Thyroid gland (tissue), 4 donors: ENCODE measurements at regions not wholly inside any gene's neighbourhood (a gene's known extent, or its start where the extent isn't known, plus 50 kb on each side); places are given as distances from the start of the nearest gene placed in this dataset.

Experiments used
- DNase-seq, 2 donors: peaks; one replicate each; pipeline ENCODE4 v3.0.0-alpha.2; 2019
- H3K27ac ChIP-seq, 3 donors: fragments of 200-600 bp; sonication (generic); 1 replicate in 2 of 3; 2 replicates in 1 of 3; pipeline ENCODE4 v1.5.1; 2016 to 2019; ENCODE audit warnings: mild to moderate bottlenecking in 1 of 3, moderate library complexity in 1 of 3
- H3K27me3 ChIP-seq: fragments of 200-600 bp; sonication (generic); one replicate; pipeline ENCODE4 v1.5.1; 2019
- H3K36me3 ChIP-seq, 2 donors: fragments of 200-600 bp; sonication (generic); one replicate each; pipeline ENCODE4 v1.5.1; 2016 to 2019
- H3K4me1 ChIP-seq, 2 donors: fragments of 200-600 bp; sonication (generic); one replicate each; pipeline ENCODE4 v1.5.1; 2017 to 2019
- H3K4me3 ChIP-seq, 3 donors: fragments of 200-600 bp; sonication (generic); replicated peaks in 1 of 3; 1 replicate in 2 of 3; 2 replicates in 1 of 3; pipeline ENCODE4 v1.5.1; 2016; ENCODE audit warnings: mild to moderate bottlenecking in 1 of 3
- H3K9me3 ChIP-seq: fragments of 200-600 bp; sonication (generic); one replicate; pipeline ENCODE4 v1.5.1; 2017
- POLR2A ChIP-seq, 2 donors: fragments of 450-650 bp; IDR thresholded peaks; one replicate each; pipeline ENCODE4 v1.6.1; 2017; ENCODE audit warnings: antibody characterized with exemption in 2 of 2, mild to moderate bottlenecking in 2 of 2, moderate library complexity in 1 of 2
- WGBS, 2 donors: methylation state at CpG; one replicate each; pipeline ENCODE4 v1.1.5; 2017; 5-methylcytosine and 5-hydroxymethylcytosine counted together
- intact Hi-C: fragments of 100-400 bp; cut with DNase I; formaldehyde crosslinking; loops from one replicate; pipeline ENCODE4 v1.15.1; 2023
- TF ChIP-seq, protein P1 (sequence below), 6 experiments: fragments of 200-600 bp in 3 of 6; fragments of 450-650 bp in 3 of 6; sonication (generic) in 3 of 6; IDR thresholded peaks; one replicate each; pipeline ENCODE4 v1.5.1; 2016 to 2019; ENCODE audit warnings: antibody characterized with exemption in 6 of 6, mild to moderate bottlenecking in 2 of 6, inconsistent platforms in 1 of 6, moderate library complexity in 1 of 6

GRCh38 chr10:36224431-36224985 lies 582.4 kb upstream of the FZD8 start:
- WGBS, 2 donors: 82 to 88% methylated on average over 4 of the region's 4 CpGs
- no peak overlapping the region for H3K27ac ChIP-seq
- no peaks in the 10 kb centered on the region for H3K9me3 ChIP-seq
- H3K4me3 ChIP-seq: no peak overlapping the region
- TF ChIP-seq POLR2A (IDR thresholded peaks at IDR 0.05): no peak
- TF ChIP-seq, protein P1, sequence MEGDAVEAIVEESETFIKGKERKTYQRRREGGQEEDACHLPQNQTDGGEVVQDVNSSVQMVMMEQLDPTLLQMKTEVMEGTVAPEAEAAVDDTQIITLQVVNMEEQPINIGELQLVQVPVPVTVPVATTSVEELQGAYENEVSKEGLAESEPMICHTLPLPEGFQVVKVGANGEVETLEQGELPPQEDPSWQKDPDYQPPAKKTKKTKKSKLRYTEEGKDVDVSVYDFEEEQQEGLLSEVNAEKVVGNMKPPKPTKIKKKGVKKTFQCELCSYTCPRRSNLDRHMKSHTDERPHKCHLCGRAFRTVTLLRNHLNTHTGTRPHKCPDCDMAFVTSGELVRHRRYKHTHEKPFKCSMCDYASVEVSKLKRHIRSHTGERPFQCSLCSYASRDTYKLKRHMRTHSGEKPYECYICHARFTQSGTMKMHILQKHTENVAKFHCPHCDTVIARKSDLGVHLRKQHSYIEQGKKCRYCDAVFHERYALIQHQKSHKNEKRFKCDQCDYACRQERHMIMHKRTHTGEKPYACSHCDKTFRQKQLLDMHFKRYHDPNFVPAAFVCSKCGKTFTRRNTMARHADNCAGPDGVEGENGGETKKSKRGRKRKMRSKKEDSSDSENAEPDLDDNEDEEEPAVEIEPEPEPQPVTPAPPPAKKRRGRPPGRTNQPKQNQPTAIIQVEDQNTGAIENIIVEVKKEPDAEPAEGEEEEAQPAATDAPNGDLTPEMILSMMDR (IDR thresholded peaks at IDR 0.05): no peak
- no peaks in the 10 kb centered on the region for H3K27me3 ChIP-seq
- no peak for DNase-seq
- intact Hi-C loops: no loop called here
- no peaks in the 10 kb centered on the region for H3K4me1 ChIP-seq
- no peaks in the 10 kb centered on the region for H3K36me3 ChIP-seq

GRCh38 chr10:36221101-36221500 lies 579.0 kb upstream of the FZD8 start:
- no peak for DNase-seq
- 44 to 58% methylated on average over 1 of the region's 1 CpG for WGBS, 2 donors
- intact Hi-C loops: no loop called here
- no peaks in the 10 kb centered on the region for H3K27me3 ChIP-seq
- no peaks in the 10 kb centered on the region for H3K4me1 ChIP-seq
- no peaks in the 10 kb centered on the region for H3K9me3 ChIP-seq
- H3K4me3 ChIP-seq: no peak overlapping the region
- H3K36me3 ChIP-seq: no peaks in the 10 kb centered on the region
- no peak overlapping the region for H3K27ac ChIP-seq
- TF ChIP-seq, protein P1 (IDR thresholded peaks at IDR 0.05): no peak
- no peak for TF ChIP-seq POLR2A (IDR thresholded peaks at IDR 0.05)

DNA sequence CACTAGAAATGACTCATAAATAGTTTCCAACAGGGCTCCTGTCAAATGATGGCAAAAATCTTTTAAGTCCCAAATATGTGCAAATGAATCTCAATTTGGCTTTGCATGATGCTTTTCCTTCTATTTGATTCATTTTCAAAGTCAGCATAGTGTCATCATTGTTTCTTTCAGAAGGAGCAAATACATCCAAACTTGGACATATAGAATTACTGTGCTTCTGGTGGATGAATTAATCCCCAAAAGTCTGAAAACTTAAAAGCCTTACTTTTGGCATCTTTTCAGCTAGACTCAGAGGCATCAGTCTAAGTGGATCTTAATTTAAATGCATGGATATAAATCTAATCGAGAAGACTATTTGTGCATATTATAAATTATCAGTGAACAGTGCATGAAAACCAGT lies 578.1 kb upstream of the FZD8 start:
- H3K27ac ChIP-seq: no peak overlapping the region
- no peaks in the 10 kb centered on the region for H3K27me3 ChIP-seq
- TF ChIP-seq, protein P1 (IDR thresholded peaks at IDR 0.05): no peak
- TF ChIP-seq POLR2A (IDR thresholded peaks at IDR 0.05): no peak
- DNase-seq: no peak
- WGBS, 2 donors: 83 to 88% methylated on average over 1 of the region's 1 CpG
- no peaks in the 10 kb centered on the region for H3K9me3 ChIP-seq
- no peak overlapping the region for H3K4me3 ChIP-seq
- intact Hi-C loops: no loop called here
- H3K36me3 ChIP-seq: no peaks in the 10 kb centered on the region
- H3K4me1 ChIP-seq: no peaks in the 10 kb centered on the region

DNA sequence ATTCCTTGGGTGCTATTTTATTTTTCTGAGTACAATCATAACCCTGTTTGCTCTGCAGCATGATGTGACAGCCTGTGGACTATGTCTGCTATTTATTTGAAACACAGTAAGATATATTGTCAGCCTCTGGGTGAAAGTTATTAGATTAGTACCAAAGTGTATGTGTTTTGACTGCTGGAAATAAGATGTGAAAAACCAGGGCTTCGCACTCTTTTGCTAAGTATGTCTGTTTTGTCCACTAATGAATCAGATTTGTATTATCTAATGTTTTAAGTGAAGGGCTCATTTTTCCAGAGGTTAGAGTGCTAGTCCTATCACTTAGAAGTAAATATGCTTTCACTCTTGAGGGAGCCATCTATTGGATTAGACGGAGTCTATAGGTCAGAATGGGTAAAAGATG lies 569.8 kb upstream of the FZD8 start:
- intact Hi-C loops: no loop called here
- Histone ChIP-seq H3K9me3 (no peaks in the 10 kb centered on the region), H3K27me3 (no peaks in the 10 kb centered on the region), H3K4me1 (no peaks in the 10 kb centered on the region), H3K27ac (no peak overlapping the region), H3K36me3 (no peaks in the 10 kb centered on the region), H3K4me3 (no peak overlapping the region)
- 92 to 95% methylated on average over 2 of the region's 2 CpGs for WGBS, 2 donors
- TF ChIP-seq, protein P1 (IDR thresholded peaks at IDR 0.05): no peak
- no peak for TF ChIP-seq POLR2A (IDR thresholded peaks at IDR 0.05)
- DNase-seq: no peak

DNA sequence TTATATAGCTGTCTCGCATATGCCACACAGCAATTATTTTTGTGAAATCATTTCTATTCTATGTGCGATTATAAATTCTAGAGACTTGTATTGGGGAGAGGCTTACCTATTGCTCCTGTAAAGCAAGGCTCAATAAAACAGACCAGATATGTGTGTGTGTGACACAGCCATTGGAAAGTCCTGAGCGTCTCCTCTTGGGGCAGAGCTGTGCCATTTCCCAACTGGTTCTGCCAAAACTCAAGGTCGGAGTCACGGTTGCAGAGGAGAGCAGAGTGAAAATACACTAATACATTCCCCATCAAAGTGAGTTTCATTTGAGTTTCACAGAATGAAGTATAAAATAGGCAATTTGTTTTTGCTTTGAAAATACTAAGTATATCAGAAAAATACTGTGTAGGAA lies 567.4 kb upstream of the FZD8 start:
- WGBS, 2 donors: 95 to 96% methylated on average over 5 of the region's 5 CpGs
- H3K27ac ChIP-seq: no peak overlapping the region
- intact Hi-C loops: no loop called here

More for the DNA sequence above, 567.4 kb upstream of the FZD8 start:
- H3K4me1 ChIP-seq: no peaks in the 10 kb centered on the region
- H3K4me3 ChIP-seq: no peak overlapping the region
- H3K27me3 ChIP-seq: no peaks in the 10 kb centered on the region
- H3K36me3 ChIP-seq: no peaks in the 10 kb centered on the region
- no peaks in the 10 kb centered on the region for H3K9me3 ChIP-seq
- DNase-seq: no peak
- TF ChIP-seq, protein P1 (IDR thresholded peaks at IDR 0.05): no peak
- TF ChIP-seq POLR2A (IDR thresholded peaks at IDR 0.05): no peak
